ENCODE measurements at regions not wholly inside any gene's neighbourhood (a gene's known extent, or its start where the extent isn't known, plus 50 kb on each side); places are given as distances from the start of the nearest gene placed in this dataset.

DNA sequence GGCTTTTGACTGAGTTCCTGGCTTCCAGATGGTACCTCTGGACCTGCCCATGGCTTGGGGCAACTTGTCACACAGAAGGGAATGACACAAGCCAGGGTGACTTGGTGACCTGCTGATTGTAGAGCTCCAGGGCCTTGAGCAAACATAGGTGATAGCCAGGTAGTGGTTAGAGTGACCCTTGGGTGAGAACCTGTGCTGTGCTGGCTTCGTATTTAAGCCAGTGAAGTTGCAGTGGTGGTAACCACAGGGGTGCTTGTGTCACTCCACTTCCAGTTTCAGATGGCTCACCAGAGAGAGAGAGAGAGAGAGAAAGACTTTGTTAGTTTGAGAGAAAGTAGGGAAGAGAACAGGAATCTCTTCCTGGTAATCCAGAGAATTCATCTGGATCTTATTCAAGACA is 471.6 kb downstream of the ZIC3 start:
- TF ChIP-seq, protein P1, sequence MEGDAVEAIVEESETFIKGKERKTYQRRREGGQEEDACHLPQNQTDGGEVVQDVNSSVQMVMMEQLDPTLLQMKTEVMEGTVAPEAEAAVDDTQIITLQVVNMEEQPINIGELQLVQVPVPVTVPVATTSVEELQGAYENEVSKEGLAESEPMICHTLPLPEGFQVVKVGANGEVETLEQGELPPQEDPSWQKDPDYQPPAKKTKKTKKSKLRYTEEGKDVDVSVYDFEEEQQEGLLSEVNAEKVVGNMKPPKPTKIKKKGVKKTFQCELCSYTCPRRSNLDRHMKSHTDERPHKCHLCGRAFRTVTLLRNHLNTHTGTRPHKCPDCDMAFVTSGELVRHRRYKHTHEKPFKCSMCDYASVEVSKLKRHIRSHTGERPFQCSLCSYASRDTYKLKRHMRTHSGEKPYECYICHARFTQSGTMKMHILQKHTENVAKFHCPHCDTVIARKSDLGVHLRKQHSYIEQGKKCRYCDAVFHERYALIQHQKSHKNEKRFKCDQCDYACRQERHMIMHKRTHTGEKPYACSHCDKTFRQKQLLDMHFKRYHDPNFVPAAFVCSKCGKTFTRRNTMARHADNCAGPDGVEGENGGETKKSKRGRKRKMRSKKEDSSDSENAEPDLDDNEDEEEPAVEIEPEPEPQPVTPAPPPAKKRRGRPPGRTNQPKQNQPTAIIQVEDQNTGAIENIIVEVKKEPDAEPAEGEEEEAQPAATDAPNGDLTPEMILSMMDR (IDR thresholded peaks at IDR 0.05): no peak

DNA sequence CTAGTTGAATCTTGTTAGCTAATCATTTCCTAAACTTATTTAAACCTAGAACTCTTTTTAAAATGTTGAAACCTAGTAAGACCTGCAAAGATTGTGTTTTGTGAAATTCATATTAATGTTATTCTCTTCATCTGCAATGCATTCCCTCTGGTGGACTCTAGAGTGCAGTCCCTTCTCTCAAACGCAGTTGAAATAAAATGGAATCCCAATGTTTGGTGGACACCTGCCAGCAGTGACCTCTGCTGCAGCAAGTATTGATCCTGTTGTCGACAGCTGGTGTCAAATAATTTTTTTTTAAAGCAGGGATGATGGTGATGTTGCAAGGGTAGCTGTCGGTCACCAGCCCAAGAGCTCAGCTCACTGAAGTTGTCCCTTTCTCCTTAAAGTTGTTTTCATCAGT is 492.0 kb downstream of the ZIC3 start:
- TF ChIP-seq, protein P1 (IDR thresholded peaks at IDR 0.05): no peak

DNA sequence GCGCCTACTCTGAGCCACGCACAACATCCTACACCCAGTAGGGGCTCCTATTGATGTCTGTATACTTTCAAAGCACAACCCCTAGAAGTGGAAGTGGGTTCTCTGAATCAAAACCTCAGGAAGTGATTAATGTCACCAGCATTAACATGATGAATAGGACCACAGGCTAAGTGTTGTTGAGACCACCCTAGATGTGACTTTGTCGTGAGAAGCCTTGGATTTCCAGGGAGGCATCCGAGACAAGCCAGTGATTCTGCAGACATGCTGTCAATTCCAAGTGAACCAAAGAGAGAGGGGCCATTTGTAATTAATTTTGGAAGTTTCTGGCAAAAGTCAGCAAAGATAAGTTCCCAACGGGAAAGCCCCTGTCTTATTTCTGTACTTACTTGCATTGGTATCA is 493.0 kb downstream of the ZIC3 start:
- TF ChIP-seq, protein P1 (IDR thresholded peaks at IDR 0.05): no peak

DNA sequence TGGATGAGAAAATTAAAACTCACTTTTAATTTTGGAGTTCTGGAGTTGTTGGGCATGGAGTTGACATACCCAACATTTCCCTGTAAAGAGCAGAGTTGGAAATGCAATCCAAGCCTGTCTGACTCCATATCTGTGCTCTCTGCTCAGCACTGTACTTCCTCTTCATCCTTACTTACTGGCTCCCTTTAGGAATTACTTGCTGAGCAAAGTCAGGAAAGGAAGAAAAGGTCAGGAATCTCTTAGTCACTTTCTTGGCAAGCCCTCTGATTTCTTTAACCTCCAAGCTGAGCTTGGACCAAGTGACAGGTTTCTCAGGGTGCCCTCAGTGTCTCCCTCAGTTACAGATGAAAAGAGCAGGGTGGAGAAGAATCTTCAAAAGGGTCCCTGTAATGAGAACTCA is 501.5 kb downstream of the ZIC3 start:
- TF ChIP-seq, protein P1 (IDR thresholded peaks at IDR 0.05): no peak

DNA sequence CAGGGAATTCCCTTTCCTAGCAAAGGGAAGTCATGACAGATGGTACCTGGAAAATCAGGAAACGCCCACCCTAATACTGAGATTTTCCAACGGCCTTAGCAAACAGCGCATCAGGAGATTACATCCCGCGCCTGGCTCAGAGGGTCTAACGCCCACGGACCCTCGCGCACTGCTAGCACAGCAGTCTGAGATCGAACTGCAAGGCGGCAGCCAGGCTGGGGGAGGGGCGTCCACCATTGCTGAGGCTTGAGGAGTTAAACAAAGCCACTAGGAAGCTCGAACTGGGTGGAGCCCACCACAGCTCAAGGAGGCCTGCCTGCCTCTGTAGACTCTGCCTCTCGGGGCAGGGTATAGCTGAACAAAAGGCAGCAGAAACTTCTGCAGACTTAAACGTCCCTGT is 507.7 kb downstream of the ZIC3 start:
- TF ChIP-seq, protein P1 (IDR thresholded peaks at IDR 0.05): no peak

- TF ChIP-seq, protein P1 (IDR thresholded peaks at IDR 0.05): no peak
These were observed 516.3 kb downstream of the ZIC3 start for GRCh38 chrX:138082251-138082650.

DNA sequence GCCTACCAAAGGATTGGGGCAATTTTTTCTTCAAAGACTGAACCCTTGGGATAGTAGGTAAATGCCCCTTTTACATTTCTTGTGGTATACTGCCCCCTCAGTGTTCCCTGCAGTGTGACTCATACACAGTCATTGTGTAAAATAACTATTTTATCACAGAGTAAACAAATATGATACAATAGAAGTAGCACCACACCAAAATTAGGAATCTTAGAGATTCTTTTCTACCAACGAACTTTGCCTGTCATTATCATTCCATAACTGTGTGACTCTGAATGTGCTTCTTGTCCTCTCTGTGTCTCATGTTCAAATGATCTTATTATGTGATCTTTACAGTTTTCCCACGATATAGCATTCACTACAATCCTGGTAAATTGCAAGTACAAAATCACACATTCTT is 517.0 kb downstream of the ZIC3 start:
- TF ChIP-seq, protein P1 (IDR thresholded peaks at IDR 0.05): no peak

DNA sequence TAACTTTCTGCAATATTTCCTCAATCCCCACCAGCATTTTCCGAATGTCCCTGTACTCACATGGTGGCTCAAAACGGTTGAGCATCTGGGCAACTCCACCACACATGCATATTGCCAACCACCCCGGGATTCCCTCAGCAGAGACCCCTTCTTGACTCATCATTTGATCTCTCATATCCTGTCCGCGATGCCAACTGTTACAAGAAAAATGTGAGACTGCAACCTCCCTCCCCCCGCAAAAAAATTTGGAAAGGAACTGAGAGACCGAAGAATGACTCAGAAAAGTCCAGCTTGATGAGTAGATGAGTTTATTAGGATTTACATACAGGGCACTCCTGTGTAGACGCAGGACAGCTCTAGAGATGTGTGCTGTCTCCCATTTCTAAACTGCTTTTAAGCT is 561.4 kb downstream of the ZIC3 start:
- TF ChIP-seq, protein P1 (IDR thresholded peaks at IDR 0.05): no peak
